ENCODE measurements at regions not wholly inside any gene's neighbourhood (a gene's known extent, or its start where the extent isn't known, plus 50 kb on each side); places are given as distances from the start of the nearest gene placed in this dataset.
"Not testable (repeated sequence)": the region's sequence is repeated elsewhere in the genome, so short reads cannot be mapped to it uniquely, and the experiment has no call there.

DNA sequence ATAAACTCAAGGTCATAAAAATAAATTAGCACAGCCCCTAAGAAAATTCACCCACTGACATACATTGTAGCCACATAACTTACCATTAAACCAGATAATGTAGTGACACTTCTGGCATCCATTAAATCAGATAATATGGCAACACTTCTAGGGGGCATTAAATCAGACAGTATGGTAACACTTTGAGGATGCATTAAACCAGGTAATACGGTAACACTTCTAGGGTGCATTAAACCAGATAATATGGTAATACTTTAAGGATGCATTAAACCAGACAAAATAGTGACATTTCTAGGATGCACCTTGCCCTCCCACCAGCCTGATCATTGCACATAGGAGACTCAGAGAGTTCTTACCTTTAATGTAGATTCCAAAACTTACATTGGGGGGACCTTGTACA lies 1220.5 kb upstream of the TMEM132C start:
- TF ChIP-seq, protein P1, sequence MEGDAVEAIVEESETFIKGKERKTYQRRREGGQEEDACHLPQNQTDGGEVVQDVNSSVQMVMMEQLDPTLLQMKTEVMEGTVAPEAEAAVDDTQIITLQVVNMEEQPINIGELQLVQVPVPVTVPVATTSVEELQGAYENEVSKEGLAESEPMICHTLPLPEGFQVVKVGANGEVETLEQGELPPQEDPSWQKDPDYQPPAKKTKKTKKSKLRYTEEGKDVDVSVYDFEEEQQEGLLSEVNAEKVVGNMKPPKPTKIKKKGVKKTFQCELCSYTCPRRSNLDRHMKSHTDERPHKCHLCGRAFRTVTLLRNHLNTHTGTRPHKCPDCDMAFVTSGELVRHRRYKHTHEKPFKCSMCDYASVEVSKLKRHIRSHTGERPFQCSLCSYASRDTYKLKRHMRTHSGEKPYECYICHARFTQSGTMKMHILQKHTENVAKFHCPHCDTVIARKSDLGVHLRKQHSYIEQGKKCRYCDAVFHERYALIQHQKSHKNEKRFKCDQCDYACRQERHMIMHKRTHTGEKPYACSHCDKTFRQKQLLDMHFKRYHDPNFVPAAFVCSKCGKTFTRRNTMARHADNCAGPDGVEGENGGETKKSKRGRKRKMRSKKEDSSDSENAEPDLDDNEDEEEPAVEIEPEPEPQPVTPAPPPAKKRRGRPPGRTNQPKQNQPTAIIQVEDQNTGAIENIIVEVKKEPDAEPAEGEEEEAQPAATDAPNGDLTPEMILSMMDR (IDR thresholded peaks at IDR 0.05; ENCODE audit: insufficient read depth, low read depth, low read length): no peak
- DNase-seq (ENCODE audit: low read depth): no peak
- no peak overlapping the region for H3K4me3 ChIP-seq (ENCODE audit: low read depth, low read length)

DNA sequence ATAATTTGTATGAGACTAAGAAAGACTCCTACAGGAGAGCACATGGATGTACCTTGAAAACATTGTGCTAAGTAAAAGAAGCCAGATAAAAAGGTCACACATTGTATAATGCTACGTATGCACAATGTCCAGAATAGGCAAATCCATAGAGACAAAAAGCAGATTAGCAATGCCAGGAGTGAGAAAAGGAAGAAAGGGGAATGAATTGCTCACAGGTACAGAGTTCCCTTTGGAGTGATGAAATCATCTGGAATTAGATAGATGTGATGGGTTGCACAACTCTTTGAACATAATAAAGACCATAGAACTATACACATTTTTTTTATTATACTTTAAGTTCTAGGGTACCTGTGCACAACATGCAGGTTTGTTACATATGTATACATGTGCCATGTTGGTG lies 1218.9 kb upstream of the TMEM132C start:
- no peak for DNase-seq (ENCODE audit: low read depth)
- H3K4me3 ChIP-seq (ENCODE audit: low read depth, low read length): no peak overlapping the region
- TF ChIP-seq, protein P1 (IDR thresholded peaks at IDR 0.05; ENCODE audit: insufficient read depth, low read depth, low read length): no peak

DNA sequence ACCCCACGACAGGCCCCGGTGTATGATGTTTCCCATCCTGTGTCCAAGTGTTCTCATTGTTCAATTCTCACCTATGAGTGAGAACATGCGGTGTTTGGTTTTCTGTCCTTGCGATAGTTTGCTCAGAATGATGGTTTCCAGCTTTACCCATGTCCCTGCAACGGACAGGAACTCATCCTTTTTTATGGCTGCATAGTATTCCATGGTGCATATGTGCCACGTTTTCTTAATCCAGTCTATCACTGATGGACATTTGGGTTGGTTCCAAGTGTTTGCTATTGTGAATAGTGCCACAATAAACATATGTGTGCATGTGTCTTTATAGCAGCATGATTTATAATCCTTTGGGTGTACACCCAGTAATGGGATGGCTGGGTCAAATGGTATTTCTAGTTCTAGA lies 1218.4 kb upstream of the TMEM132C start:
- not testable (repeated sequence) for DNase-seq (ENCODE audit: low read depth); H3K4me3 ChIP-seq (ENCODE audit: low read depth, low read length)

DNA sequence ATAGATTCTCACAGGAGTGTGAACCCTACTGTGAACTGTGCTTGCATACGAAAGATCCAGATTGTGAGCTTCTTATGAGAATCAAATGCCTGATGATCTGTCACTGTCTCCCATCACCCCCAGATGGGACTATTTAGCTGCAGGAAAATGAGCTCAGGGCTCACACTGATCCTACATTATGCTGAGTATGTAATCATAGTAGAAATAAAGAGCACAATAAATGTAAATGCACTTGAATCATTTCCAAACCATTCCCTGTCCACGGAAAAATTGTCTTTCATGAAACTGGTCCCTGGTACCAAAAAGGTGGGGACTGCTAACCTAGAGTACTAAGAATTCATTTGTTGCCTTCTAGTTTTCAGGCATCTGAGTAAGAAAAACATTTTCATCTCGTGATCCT lies 1215.8 kb upstream of the TMEM132C start:
- H3K4me3 ChIP-seq (ENCODE audit: low read depth, low read length): no peak overlapping the region
- no peak for DNase-seq (ENCODE audit: low read depth)
- TF ChIP-seq, protein P1 (IDR thresholded peaks at IDR 0.05; ENCODE audit: insufficient read depth, low read depth, low read length): no peak

DNA sequence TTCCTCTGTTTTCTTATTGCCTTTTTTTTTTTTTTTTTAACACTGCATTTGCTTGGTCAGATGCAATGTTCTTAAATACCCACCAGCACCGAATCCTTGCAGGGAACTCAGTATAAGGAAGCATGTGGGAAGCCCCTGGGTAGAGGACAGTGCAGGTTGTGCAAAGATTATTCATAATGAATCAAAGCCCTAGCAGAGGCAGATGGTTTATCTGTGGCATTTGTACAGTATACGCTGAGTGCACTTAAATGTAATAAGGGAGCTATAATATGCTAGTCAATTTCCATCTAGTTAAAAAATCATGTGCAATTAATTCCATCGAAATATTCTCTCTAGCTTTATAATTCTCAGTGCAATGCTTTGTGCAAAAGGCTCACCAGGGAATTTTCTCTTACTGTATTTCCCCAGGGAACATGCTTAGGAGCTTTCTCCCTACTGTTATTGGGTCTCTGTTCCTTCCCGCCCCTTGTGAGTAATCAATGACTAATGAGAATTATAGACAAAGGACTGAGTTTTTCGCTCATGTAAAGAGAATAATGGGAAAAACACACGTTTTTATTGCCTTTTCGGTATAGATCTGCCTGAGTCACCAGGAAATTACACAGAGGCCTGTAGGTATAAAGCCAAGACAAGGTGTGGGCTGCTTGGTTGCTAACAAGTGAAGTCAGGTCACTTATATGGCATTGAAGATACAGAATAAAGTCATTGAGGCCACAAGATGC lies 1214.3 kb upstream of the TMEM132C start:
- H3K4me3 ChIP-seq (ENCODE audit: low read depth, low read length): no peak overlapping the region
- TF ChIP-seq, protein P1 (IDR thresholded peaks at IDR 0.05; ENCODE audit: insufficient read depth, low read depth, low read length): no peak
- no peak for DNase-seq (ENCODE audit: low read depth)

DNA sequence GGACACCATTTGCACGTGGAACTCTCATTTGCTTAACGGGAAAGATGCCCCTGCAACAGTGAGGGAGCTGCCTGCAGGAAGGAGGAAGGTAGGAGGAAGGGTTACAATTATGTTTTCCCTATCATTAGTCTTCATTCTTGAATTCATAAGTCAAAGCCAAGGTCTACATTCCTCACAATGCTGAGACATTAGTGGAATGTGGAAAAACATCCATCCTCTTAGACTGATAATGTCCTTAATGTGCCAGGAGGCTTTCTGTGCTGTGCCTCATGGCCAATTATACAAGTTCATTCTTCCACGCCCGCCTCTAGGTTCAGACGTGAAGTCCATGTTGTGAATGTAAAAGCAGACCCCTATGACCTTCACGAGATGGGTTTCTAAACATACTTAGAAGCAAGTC lies 1212.4 kb upstream of the TMEM132C start:
- no peak overlapping the region for H3K4me3 ChIP-seq (ENCODE audit: low read depth, low read length)
- TF ChIP-seq, protein P1 (IDR thresholded peaks at IDR 0.05; ENCODE audit: insufficient read depth, low read depth, low read length): no peak

DNA sequence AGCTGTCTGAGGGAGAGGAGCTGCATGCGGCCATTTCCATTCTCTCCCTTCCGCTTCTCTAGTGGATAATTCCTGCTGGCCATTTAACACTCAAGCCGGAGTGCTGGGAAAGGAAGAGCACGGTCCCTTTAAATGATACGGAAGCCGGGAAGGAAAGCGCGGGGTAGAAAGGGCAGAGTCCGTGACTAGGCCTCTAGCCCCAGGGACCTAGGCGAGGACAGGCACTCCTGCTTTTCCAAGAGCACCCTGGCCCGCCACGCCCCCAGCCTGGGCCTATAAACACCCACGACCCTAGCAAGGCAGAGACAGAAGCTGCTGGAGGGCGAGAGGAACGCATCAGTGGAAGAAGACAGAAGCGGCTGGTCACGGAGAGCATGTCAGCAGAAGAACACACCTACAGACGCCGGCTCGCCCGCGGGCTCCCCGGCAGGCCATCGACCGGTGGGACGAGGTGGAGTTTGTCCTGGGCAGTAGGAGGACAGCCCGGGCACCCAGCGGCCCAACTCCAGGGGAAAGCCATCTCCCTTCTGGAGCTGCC lies 1206.6 kb upstream of the TMEM132C start:
- TF ChIP-seq, protein P1 (IDR thresholded peaks at IDR 0.05; ENCODE audit: insufficient read depth, low read depth, low read length): no peak
- DNase-seq (ENCODE audit: low read depth): peak; percentile 12

More for the DNA sequence above, 1212.4 kb upstream of the TMEM132C start:
- no peak for DNase-seq (ENCODE audit: low read depth)

More for the DNA sequence above, 1206.6 kb upstream of the TMEM132C start:
- no peak overlapping the region for H3K4me3 ChIP-seq (ENCODE audit: low read depth, low read length)
